ENCODE measurements at regions not wholly inside any gene's neighbourhood (a gene's known extent, or its start where the extent isn't known, plus 50 kb on each side); places are given as distances from the start of the nearest gene placed in this dataset.

GRCh38 chr2:42108852-42109251, 60.3 kb upstream of the EML4 start:
- DNase-seq (ENCODE audit: low read depth, low spot score), result no peak

GRCh38 chr2:42109959-42110640, 59.1 kb upstream of the EML4 start:
- no peak for DNase-seq (ENCODE audit: low read depth, low spot score)

GRCh38 chr2:42110641-42111322, 58.4 kb upstream of the EML4 start:
- DNase-seq (ENCODE audit: low read depth, low spot score), result peak; percentile 85

- DNase-seq (ENCODE audit: low read depth, low spot score), result no peak
Measured at GRCh38 chr2:42112418-42112817, 56.7 kb upstream of the EML4 start.

GRCh38 chr2:42113452-42113851, 55.7 kb upstream of the EML4 start:
- no peak for DNase-seq (ENCODE audit: low read depth, low spot score)

- no peak for DNase-seq (ENCODE audit: low read depth, low spot score)
Measured at GRCh38 chr2:42114091-42114490, 55.1 kb upstream of the EML4 start.

GRCh38 chr2:42115588-42115987, 53.6 kb upstream of the EML4 start:
- DNase-seq (ENCODE audit: low read depth, low spot score), result no peak

- peak; percentile 89 for DNase-seq (ENCODE audit: low read depth, low spot score)
Measured at GRCh38 chr2:42116195-42117181, 52.7 kb upstream of the EML4 start.

GRCh38 chr2:42117182-42117579, 52.0 kb upstream of the EML4 start:
- DNase-seq (ENCODE audit: low read depth, low spot score), result peak; percentile 21

- peak; percentile 85 for DNase-seq (ENCODE audit: low read depth, low spot score)
Measured at GRCh38 chr2:42117923-42118753, 51.0 kb upstream of the EML4 start.

- DNase-seq (ENCODE audit: low read depth, low spot score), result peak; percentile 29
Measured at GRCh38 chr2:42118754-42119569, 50.2 kb upstream of the EML4 start.

Data from astrocyte of the hippocampus (primary cell).